Hepatocyte (in vitro differentiated cells): ENCODE measurements at regions not wholly inside any gene's neighbourhood (a gene's known extent, or its start where the extent isn't known, plus 50 kb on each side); places are given as distances from the start of the nearest gene placed in this dataset.

Experiments used
- DNase-seq: peaks from one replicate; pipeline ENCODE4 v3.0.0-alpha.2; 2016; ENCODE audit warnings: low spot score
- H2AFZ ChIP-seq: fragments of 200-600 bp; sonication (generic); 2 replicates; pipeline ENCODE4 v1.6.0; 2016; ENCODE audit warnings: antibody characterized with exemption, mild to moderate bottlenecking
- H3K27ac ChIP-seq: fragments of 200-600 bp; sonication (generic); 2 replicates; pipeline ENCODE4 v1.5.1; 2016; ENCODE audit warnings: mild to moderate bottlenecking
- H3K27me3 ChIP-seq: fragments of 200-600 bp; sonication (generic); 2 replicates; pipeline ENCODE4 v1.6.1; 2016
- H3K36me3 ChIP-seq: fragments of 200-600 bp; sonication (generic); replicated peaks from 2 replicates; pipeline ENCODE4 v1.5.1; 2016; ENCODE audit warnings: low read depth; ENCODE audit not compliant: insufficient read depth
- H3K4me1 ChIP-seq: fragments of 200-600 bp; sonication (generic); 2 replicates; pipeline ENCODE4 v1.5.1; 2016; ENCODE audit warnings: mild to moderate bottlenecking, moderate library complexity; ENCODE audit not compliant: insufficient read depth
- H3K4me2 ChIP-seq: fragments of 200-600 bp; sonication (generic); 2 replicates; pipeline ENCODE4 v1.6.0; 2016
- H3K4me3 ChIP-seq: fragments of 200-600 bp; sonication (generic); 2 replicates; pipeline ENCODE4 v1.5.1; 2016; ENCODE audit warnings: mild to moderate bottlenecking
- H3K79me2 ChIP-seq: fragments of 200-600 bp; sonication (generic); 2 replicates; pipeline ENCODE4 v1.6.0; 2017; ENCODE audit warnings: mild to moderate bottlenecking
- H3K9me2 ChIP-seq: fragments of 200-600 bp; sonication (generic); replicated peaks from 2 replicates; pipeline ENCODE4 v1.6.0; 2017; ENCODE audit warnings: mild to moderate bottlenecking; ENCODE audit not compliant: insufficient read depth
- H3K9me3 ChIP-seq: fragments of 200-600 bp; sonication (generic); 2 replicates; pipeline ENCODE4 v1.5.1; 2016; ENCODE audit warnings: low read depth, mild to moderate bottlenecking
- H4K20me1 ChIP-seq: fragments of 200-600 bp; sonication (generic); 2 replicates; pipeline ENCODE4 v1.6.0; 2016; ENCODE audit warnings: mild to moderate bottlenecking; ENCODE audit not compliant: insufficient read depth, poor library complexity, severe bottlenecking
- EZH2 ChIP-seq: fragments of 200-600 bp; sonication (generic); IDR thresholded peaks from 2 replicates; pipeline ENCODE4 v1.6.1; 2016; ENCODE audit warnings: antibody characterized with exemption, mild to moderate bottlenecking, borderline replicate concordance
- EZH2phosphoT487 ChIP-seq: fragments of 200-600 bp; sonication (generic); IDR thresholded peaks from one replicate; pipeline ENCODE4 v1.6.1; 2018; ENCODE audit warnings: antibody characterized with exemption, mild to moderate bottlenecking, low read depth, moderate library complexity; ENCODE audit not compliant: unreplicated experiment, severe bottlenecking
- WGBS: methylation state at CpG from one replicate; pipeline ENCODE4 v1.1.6; 2016; ENCODE audit warnings: low lambda C conversion rate; ENCODE audit errors: missing lambda C conversion rate; 5-methylcytosine and 5-hydroxymethylcytosine counted together
- TF ChIP-seq, protein P1 (sequence below): fragments of 200-600 bp; sonication (generic); IDR thresholded peaks from 2 replicates; pipeline ENCODE4 v1.5.1; 2016; ENCODE audit warnings: antibody characterized with exemption, mild to moderate bottlenecking; ENCODE audit not compliant: poor library complexity

GRCh38 chrX:480861-481417, 94.2 kb upstream of the PPP2R3B start:
- Histone ChIP-seq H3K79me2 (no peaks in the 10 kb centered on the region), H3K4me3 (no peak overlapping the region), H3K4me1 (no peaks in the 10 kb centered on the region), H3K27ac (no peak overlapping the region), H3K9me3 (no peaks in the 10 kb centered on the region), H3K4me2 (no peak overlapping the region), H3K27me3 (no peaks in the 10 kb centered on the region), H3K36me3 (no peaks in the 10 kb centered on the region), H3K9me2 (no peaks in the 10 kb centered on the region), H2AFZ (no peak overlapping the region), H4K20me1 (no peaks in the 10 kb centered on the region)
- WGBS = 93% methylated on average over 7 of the region's 7 CpGs
- DNase-seq = no peak
- TF ChIP-seq EZH2 (no peak), EZH2phosphoT487 (no peak)
- TF ChIP-seq, protein P1, sequence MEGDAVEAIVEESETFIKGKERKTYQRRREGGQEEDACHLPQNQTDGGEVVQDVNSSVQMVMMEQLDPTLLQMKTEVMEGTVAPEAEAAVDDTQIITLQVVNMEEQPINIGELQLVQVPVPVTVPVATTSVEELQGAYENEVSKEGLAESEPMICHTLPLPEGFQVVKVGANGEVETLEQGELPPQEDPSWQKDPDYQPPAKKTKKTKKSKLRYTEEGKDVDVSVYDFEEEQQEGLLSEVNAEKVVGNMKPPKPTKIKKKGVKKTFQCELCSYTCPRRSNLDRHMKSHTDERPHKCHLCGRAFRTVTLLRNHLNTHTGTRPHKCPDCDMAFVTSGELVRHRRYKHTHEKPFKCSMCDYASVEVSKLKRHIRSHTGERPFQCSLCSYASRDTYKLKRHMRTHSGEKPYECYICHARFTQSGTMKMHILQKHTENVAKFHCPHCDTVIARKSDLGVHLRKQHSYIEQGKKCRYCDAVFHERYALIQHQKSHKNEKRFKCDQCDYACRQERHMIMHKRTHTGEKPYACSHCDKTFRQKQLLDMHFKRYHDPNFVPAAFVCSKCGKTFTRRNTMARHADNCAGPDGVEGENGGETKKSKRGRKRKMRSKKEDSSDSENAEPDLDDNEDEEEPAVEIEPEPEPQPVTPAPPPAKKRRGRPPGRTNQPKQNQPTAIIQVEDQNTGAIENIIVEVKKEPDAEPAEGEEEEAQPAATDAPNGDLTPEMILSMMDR = no peak

DNA sequence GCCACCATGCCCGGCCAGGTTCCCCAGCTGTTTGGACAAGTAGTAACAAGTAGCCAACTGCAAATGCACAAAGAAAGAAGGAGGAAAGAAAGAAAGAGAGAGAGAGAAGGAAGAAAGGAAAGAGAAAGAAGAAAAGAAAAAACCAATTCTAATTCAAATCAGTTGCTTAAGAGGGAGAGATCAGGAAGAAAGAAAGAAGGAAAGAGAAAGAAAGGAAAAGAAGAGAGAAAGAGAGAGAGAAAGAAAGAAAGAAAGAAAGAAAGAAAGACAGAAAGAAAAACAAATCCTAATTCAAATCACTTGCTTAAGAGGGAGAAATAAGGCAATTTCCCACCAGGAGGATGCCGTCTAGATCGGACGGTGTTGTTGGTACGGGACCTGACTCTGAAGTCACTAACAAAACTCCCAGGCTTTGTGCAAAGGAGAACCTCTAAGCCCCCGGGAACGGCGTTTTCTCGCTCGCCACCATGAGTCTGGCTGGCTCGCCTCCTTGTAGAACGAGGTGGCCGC, 95.5 kb upstream of the PPP2R3B start:
- Histone ChIP-seq H3K9me2 (no peaks in the 10 kb centered on the region), H3K4me3 (no peak overlapping the region), H3K27me3 (no peaks in the 10 kb centered on the region), H3K36me3 (no peaks in the 10 kb centered on the region), H4K20me1 (no peaks in the 10 kb centered on the region), H3K4me2 (no peak overlapping the region), H3K4me1 (no peaks in the 10 kb centered on the region), H2AFZ (no peak overlapping the region), H3K27ac (no peak overlapping the region), H3K79me2 (no peaks in the 10 kb centered on the region), H3K9me3 (no peaks in the 10 kb centered on the region)
- DNase-seq = no peak
- TF ChIP-seq EZH2 = no peak
- TF ChIP-seq, protein P1 = no peak
- WGBS = 71% methylated on average over 13 of the region's 13 CpGs

- 77% methylated on average over 23 of the region's 23 CpGs for WGBS
- H2AFZ ChIP-seq = no peak overlapping the region
Observed at GRCh38 chrX:482702-483203, 96.0 kb upstream of the PPP2R3B start.

More at GRCh38 chrX:482702-483203, 96.0 kb upstream of the PPP2R3B start:
- Histone ChIP-seq H3K79me2 (no peaks in the 10 kb centered on the region), H3K27me3 (no peaks in the 10 kb centered on the region), H3K9me3 (no peaks in the 10 kb centered on the region), H4K20me1 (no peaks in the 10 kb centered on the region), H3K36me3 (no peaks in the 10 kb centered on the region), H3K9me2 (no peaks in the 10 kb centered on the region), H3K4me1 (no peaks in the 10 kb centered on the region), H3K4me3 (no peak overlapping the region), H3K27ac (no peak overlapping the region), H3K4me2 (no peak overlapping the region)
- DNase-seq = no peak
- TF ChIP-seq EZH2phosphoT487 (no peak), EZH2 (no peak)
- TF ChIP-seq, protein P1 = no peak
